HG02970 (cell line): ENCODE measurements at regions not wholly inside any gene's neighbourhood (a gene's known extent, or its start where the extent isn't known, plus 50 kb on each side); places are given as distances from the start of the nearest gene placed in this dataset.

ENCODE experiments used
- ATAC-seq: cut with Tn5 transposase; IDR thresholded peaks from one replicate; pipeline ENCODE4 v1.9.1; 2021; ENCODE audit warnings: mild to moderate bottlenecking, moderate library complexity, moderate number of reproducible peaks; ENCODE audit not compliant: unreplicated experiment, low FRiP score

DNA sequence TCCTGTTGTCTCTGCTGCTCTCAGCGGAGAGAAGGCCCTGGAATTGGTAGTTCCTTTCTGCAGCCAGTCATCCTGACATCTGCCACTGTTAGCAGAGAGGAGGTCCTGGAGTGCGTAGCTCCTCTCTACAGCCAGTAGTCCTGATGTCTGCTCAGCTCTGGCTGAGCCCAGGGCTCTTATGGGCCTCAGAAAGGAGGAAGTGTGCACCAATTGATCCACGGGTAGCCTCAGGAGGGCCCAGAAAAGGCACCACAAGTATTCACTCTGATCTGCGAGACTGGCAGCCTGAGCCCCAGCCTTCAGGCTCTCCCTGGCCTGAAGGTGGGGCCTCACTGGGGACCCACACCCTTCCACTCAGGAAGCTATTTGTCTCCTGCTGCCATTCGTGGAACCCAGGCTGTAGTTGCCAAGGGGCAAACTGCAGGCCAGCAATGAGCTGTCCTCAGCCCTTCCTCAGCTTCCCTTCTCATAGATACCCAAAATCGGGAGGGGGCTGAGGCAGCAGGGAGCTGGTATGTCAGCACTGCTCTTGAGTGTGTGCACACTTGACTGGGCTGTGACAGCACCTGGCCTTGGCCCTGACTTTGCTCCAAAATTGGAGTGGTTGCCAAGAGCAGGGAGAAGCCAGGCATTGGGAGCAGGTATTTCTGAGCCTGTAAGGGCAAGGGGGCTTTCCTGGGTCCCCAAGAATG lies 1049.5 kb upstream of the ACO1 start:
- ATAC-seq: no peak

DNA sequence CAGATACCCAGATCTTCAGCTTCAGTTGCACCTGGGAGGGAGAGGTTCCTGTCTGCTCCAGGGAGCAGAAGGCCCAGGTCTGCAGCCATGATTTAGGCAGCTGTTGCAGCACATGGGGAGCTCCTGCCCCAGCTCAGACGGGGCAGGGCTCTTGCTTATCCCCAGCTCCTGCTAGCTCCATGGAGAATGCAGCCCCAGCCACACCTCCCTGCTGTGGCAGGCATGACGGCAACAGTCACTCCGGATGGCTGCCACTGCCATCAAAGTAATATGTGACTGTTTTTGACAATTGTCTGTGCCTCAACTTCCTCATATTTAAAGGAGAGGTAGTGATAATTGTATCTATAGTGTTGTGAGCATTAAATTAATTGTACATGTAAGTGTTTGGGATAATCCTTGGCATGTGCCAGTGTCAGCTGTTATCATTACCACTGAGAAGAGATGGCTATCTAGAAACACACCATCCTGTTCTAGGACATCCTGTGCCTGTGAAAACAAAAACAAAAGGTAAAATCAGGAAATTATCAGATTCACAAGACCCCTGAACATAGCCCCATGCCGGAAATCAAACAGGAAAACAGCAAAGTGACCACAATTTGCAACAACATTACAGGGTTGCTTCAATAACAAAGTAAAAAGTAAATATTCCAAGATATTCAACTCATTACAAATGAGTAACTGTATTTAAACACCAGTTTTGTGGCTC lies 1048.8 kb upstream of the ACO1 start:
- ATAC-seq: no peak

DNA sequence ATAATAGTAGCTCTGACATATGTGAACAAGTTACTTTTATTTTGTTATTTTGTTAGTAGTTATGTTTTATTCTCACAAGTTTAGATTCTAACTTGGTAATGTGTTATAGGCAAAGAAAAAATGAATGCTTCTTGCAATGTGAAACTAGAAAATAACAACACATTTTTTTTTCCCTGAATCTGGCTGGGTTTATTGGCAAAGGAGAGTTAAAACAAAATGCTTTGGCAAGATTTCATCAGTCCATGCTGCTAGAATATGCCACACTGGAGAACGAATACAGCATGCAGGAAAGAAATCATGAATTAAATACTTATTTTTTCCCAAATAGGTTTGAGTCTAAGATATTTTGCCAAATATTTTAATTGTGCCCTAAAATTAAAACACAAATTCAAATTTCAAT lies 1048.1 kb upstream of the ACO1 start:
- no peak for ATAC-seq

DNA sequence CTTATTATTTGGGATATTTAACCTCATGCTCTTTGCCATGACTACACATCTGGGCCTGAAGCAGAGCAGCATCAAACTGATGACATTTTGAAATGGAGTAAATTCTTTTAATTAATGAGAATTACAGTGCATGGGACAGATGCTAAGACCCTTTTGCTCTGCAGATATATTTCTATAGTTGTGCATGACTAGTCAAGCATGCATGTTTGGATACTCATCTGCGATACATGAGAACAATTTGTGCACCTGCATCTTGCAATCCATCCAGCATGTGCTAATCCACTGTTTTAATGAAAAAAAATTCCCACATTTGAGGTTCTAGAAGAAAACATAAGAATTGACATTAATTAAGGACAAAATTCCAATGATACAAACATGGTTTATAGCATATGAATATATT lies 1047.6 kb upstream of the ACO1 start:
- no peak for ATAC-seq

DNA sequence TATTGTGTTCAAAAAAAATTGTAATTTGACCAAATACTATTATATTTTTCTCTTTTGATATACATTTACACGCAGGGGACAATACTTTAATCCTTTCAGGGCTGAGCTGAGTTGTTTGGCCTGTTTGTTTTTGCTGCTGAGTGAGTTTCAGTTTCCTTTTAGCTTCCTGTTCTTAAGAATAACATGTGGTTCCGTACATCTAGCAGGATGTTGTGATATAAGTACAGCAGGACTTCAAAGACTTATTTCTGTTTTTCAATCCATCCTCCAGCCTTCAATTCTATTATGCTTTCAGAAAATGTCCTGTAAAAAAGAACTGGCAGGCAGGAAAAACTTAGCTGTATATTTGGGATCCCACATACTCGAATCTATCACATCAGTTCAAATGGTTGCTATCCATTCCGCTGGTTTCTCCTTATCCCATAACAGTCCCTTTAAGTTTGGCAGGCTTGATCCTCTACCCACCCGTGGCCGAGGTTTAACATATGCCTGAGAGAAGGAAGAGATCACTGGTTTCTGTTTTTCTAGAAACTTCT lies 1037.3 kb upstream of the ACO1 start:
- ATAC-seq: peak; percentile 97

DNA sequence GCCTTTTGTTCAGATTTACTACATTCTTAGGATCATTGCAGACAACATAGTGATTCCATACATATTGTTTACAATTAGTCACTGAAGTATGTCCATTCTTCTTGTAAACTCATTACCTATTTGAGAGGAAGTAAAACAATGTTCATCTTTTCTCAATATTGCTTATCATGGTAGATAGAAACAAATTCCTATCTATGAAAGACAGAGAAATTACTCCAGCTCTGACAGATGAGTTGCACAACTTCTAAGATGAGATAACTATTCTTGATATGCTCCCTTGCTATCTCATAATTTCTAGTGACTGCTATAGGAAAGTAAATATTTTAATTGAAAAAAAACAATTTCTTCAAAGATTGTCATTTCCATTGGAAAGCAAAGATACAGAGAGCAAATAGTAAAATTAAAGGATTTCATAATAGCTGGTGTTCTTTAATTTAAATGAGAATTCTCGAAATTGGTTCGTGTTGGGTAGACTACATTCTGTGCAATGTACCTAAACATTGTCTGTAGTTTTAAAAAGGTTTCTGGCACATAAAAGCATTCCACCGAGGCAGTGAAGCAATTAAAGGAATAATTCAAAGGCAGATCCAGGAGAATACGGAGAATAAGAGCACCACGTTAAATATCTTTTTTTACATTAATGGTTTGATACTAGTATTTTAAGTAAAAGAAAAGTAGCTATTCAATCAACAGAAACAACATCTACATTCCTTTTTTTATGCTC lies 1029.1 kb upstream of the ACO1 start:
- no peak for ATAC-seq

DNA sequence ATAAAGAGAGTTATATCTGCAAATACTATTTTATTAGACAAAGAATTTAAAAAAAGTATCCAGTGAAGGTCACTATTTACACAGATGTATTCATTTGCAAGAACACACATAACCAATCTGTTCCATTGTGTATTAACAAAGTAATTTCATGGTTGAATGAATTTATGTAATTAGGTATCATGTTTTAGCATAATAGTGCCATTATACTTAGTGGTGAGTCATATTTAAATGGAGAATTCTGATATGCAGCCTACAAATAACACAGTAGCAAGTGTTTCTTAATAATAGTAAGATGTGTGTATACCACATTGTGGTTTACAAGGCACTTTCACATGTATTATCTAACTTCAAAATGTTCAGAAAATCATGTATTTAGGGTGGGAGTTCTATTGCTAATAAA lies 1028.5 kb upstream of the ACO1 start:
- no peak for ATAC-seq

DNA sequence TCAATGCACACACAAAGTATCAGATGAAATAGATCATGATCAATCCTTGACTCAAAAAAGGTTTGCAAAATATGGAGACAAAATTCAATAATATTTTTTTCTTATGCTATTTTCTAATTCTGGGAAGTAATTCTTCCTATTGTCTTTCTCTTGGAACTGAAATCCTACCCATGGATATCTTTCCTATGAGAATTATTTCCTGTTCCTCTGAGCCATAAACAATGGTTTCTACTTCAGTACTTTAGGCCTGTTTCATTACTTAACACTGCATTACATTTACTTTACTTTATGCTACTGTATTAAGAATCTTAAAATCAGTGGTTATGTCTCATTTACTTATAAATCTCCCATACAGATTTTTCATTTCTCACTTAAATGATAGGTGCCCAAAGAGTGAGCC lies 1025.4 kb upstream of the ACO1 start:
- no peak for ATAC-seq

DNA sequence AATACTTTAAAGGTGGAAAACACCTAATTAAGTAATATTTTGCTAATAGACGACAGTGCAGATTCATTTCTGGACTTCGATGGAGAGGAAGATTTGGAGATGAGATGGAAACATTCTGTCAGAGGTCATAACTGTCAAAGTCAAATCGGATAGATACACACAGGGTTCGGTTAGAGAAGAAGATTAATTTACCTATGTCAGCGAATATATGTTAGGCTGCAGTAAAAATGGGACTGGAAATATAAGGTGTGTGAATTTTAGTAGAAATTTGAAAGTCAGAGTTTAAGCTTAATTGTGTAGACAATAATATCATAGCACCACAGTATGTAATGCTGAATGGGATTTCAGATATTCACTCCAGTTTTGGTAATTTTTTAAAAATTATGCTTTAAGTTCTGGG lies 1020.3 kb upstream of the ACO1 start:
- ATAC-seq: no peak

DNA sequence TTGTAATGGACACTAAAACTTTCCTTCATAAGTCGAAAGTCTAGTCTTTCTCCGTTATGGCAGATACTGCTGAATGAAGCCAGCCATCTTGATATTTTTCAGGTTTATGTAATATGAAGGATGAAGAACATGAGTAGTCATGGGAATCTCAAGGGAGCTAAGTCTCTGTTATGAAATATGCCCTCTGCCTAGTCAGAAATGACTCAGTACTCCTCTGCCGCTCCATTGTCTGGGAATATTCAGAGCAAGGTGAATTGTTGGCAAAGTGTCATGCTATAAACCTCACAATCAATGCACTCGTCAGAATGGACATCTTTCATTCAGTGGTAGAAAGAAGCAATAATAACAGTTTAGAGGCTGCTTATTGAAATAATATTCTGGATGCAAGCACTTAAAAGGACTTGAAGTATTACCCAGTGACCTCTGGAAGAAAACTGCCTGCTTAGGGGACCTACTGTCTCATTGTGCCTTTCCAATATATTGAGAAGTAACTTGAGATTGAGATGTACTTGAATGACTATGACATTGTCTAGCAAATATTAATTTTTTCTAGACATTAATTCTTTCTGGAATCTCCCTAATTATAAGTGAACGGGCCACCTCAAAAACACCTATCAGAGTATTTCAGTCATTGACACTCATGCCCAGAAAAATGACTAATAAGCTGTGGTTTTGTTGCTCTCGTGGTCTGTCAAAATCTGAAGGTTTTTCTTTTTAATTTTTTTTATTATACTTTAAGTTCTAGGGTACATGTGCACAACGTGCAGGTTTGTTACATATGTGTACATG lies 1011.5 kb upstream of the ACO1 start:
- ATAC-seq: no peak

DNA sequence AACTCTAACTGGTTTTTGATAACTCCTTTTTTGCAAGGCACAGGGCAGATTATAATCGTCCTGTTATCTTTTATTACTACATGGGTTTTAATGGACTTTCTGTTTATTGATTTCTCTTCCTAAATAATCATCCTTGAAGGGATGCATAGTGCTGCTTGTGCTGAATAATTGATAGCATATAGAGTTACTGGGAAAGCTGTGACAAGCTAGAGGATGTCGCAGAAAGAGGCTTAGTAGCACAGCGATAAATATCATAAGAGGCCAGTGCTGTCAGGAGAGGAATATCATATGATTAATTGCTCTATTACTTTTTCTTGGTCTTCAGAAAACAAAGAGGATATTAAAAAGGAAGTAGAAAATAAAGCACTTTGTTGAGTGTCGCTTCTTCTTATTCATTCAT lies 1007.1 kb upstream of the ACO1 start:
- no peak for ATAC-seq

DNA sequence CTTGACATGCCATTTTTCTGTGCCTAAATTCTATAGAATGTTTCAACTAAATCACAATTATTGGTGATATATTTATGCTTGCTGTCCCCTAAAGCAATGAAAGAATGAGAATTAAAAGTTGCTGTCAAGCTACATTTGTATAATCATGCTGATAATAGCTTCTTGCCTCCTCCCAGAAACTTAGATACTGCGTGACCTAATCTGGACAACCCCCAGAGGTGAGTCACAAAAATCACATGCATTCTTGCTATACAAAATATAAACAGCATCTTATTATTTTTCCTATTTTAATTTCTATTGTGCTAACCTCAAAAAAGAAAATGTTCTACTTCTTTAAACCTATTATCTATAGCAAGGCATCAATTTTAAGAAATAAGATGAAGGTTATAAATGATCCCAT lies 995.8 kb upstream of the ACO1 start:
- ATAC-seq: no peak

DNA sequence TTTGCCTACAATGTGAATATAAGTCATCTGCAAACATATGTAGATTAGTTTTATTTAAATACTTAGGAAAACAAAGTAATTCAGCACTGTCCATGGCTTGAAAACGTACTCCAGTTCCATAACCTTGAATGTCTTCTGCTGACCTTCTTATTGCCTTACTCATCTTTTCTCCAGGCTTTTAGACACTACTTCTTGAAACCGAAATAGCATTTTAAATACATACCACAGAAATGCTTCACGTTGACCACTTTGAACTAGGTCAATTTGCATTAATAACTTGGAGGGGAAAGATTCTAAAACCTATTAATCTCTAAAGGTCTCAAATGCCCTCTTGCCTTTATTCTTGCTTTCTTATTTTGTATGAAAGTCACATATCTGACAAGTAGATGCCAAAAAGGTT lies 995.4 kb upstream of the ACO1 start:
- no peak for ATAC-seq

DNA sequence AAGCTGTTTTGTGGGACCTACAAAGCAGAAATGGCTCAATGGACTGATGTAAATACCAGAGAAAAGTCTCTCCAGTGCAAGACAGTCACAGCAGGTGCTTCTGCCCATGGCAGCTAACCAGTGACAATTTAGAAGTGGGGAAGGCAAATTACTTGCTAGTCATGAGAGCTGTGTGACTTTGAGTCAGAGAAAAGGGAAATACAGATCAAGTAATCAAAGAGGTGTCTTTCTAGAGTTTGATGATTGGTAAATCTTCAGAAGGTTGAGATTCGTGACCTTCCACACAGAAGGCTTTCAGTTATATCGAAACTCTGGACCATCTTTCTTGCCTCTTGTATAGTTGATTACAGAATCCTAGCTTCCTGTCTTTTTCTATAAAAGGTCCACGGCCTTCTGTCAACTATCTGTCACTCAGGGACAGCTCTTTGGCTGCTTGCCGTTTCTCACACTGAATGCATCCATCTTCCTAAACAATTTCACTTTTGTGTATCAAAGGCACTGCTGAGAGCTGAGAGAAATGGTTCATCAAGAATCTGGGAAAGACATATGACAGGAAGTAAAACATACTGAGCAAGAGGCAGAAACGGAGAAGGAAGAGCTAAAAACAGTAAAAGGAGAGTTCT lies 993.9 kb upstream of the ACO1 start:
- ATAC-seq: peak; percentile 45

DNA sequence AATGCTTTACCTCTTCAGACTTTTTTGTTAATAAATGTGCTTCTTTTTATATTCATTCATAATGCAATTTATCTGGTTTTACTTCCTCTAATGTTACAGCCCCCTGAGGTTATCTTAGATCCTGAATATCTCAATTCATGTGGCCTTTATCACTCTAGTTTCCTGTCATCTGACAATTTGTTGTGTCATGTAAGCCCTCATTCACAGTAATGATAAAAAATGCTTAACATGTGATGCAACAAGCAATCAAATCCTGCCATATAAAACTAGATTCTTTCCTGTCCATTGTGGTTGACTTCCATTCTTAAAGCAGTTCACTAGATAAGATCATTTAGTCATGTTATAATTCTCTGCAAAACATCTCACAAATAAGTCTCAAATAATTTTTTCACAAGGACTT lies 991.2 kb upstream of the ACO1 start:
- no peak for ATAC-seq

DNA sequence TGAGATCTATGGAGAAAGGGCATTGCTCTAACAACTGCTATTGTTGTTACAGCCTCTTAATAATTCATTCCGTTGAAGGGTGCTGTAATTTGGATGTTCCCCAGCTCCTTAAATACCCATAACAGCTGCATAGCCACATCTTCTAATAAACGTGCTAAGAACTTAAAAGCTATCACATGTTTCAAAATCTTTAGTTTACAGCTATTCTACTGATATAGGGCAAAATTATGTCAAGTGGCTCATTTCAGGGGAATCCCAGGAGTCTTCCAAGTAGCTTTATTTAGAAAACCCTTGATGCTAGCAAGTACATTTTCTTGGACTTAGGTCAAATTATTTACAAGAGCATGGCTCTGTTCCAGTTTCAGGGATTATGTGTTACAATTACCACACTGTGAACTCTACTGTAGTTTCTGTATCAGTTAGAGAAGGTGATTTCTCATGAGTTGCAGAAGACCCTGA lies 990.4 kb upstream of the ACO1 start:
- no peak for ATAC-seq

DNA sequence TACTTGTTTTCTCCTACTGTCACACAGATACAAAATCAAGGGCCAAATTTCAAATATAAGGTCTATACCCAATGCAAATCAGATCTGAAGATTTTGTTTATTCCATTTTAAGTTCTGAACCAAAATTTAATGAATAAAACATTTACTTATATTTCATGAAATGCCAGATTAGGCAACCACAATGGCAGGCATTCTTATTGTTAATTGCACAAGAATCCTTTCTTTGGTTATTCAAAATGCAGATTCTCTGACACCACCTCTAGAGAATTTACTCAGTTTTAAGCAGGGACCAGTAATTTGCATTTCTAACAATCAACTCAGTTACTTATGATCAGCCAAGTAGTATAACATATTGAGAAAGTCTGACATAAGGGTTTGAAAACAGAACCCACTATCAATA lies 972.4 kb upstream of the ACO1 start:
- no peak for ATAC-seq

DNA sequence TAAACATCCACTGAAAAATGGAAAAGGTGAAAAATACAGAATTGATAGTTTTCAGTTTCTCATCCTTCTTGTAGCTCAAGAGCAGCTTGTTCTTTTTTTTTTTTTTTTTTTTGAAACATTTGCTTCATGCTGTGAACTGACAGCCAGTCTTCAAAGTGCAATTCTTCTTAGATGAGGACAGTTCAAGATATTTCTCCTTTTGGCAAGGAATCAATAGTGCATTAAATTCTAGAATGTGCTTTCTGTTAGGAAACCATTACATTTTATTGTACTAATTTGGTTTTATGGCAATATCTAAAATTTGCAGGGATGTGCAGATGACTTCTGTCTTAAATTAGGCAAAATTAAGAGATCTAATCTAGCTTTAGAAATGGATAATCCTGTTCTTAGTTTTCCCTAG lies 969.3 kb upstream of the ACO1 start:
- ATAC-seq: no peak

DNA sequence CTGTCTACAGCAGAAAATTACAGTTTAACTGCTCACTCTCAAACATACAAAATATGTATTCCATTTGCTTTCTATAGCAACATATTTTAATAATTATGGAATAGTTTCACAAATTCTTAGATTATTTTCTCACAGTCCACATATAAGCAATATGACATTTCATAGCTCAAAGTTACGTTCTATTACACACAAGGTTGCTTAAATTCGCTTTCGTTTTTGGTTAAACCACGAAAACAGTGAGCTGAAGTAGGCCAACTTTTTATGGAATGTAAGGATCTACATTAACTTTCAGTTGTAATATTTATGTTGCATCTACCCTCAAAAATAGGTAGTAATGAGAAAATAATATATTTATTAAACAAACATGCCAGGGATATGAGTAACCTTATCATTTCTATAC lies 966.0 kb upstream of the ACO1 start:
- no peak for ATAC-seq
